Kidney epithelial cell (primary cell): ENCODE measurements at regions not wholly inside any gene's neighbourhood (a gene's known extent, or its start where the extent isn't known, plus 50 kb on each side); places are given as distances from the start of the nearest gene placed in this dataset.

ENCODE experiments used
- DNase-seq: peaks from one replicate; pipeline ENCODE4 v3.0.0-alpha.2; 2010; ENCODE audit warnings: low read depth
- H3K27me3 ChIP-seq: 2 replicates; pipeline ENCODE4 v1.6.0; 2011; ENCODE audit warnings: low read length; ENCODE audit not compliant: control insufficient read depth, insufficient read depth
- H3K36me3 ChIP-seq: 2 replicates; pipeline ENCODE4 v1.5.1; 2011; ENCODE audit warnings: low read length; ENCODE audit not compliant: control insufficient read depth, insufficient read depth
- H3K4me3 ChIP-seq: 2 replicates; pipeline ENCODE4 v1.5.1; 2011; ENCODE audit warnings: low read depth, mild to moderate bottlenecking, control low read depth, low read length
- TF ChIP-seq, protein P1 (sequence below): IDR thresholded peaks from 2 replicates; pipeline ENCODE4 v1.5.1; 2011; ENCODE audit warnings: mild to moderate bottlenecking, moderate library complexity, low read length, control low read depth, inconsistent platforms; ENCODE audit not compliant: insufficient read depth, poor library complexity, severe bottlenecking

DNA sequence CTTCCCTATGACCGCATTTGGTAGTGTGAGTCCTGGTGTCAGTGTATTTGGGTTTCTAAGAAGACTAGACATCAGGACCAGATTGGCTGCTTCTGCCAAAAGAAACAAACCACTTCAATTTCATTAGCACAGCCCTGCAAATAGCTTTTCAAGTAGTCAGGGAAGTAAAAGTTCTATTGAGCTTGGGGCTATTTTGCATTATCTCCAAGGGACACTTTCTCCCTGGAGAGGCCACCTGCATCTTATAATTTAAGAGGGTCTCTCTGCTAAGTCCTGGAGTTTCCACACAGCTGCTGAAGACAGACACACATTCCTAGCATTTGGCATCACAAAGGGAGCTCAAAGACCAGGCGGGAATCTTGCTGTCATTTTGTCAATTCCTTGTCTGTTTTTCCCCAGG is 141.2 kb downstream of the BMP2 start:
- no peaks in the 10 kb centered on the region for H3K27me3 ChIP-seq
- H3K36me3 ChIP-seq: no peaks in the 10 kb centered on the region
- no peak overlapping the region for H3K4me3 ChIP-seq
- TF ChIP-seq, protein P1, sequence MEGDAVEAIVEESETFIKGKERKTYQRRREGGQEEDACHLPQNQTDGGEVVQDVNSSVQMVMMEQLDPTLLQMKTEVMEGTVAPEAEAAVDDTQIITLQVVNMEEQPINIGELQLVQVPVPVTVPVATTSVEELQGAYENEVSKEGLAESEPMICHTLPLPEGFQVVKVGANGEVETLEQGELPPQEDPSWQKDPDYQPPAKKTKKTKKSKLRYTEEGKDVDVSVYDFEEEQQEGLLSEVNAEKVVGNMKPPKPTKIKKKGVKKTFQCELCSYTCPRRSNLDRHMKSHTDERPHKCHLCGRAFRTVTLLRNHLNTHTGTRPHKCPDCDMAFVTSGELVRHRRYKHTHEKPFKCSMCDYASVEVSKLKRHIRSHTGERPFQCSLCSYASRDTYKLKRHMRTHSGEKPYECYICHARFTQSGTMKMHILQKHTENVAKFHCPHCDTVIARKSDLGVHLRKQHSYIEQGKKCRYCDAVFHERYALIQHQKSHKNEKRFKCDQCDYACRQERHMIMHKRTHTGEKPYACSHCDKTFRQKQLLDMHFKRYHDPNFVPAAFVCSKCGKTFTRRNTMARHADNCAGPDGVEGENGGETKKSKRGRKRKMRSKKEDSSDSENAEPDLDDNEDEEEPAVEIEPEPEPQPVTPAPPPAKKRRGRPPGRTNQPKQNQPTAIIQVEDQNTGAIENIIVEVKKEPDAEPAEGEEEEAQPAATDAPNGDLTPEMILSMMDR: no peak
- no peak for DNase-seq

DNA sequence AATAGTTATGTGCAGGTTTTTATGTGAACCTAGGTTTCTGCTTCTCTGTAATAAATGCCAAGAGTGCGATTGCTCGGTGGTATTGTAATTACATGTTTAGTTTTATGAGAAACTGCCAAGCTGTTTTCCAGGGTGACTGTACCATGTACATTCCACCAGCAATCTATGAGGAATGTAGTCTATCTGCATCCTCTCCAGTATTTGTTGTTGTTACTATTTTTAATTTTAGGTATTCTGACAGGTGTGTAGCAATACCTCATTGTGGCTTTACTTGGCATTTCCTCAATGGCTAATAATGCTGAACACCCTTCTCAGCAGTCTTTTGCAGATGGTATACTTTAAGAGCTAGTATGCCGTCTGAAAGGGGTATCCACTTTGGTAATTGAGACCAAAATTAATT is 142.1 kb downstream of the BMP2 start:
- no peak overlapping the region for H3K4me3 ChIP-seq
- DNase-seq: no peak
- TF ChIP-seq, protein P1: no peak
- H3K36me3 ChIP-seq: no peaks in the 10 kb centered on the region
- H3K27me3 ChIP-seq: no peaks in the 10 kb centered on the region

DNA sequence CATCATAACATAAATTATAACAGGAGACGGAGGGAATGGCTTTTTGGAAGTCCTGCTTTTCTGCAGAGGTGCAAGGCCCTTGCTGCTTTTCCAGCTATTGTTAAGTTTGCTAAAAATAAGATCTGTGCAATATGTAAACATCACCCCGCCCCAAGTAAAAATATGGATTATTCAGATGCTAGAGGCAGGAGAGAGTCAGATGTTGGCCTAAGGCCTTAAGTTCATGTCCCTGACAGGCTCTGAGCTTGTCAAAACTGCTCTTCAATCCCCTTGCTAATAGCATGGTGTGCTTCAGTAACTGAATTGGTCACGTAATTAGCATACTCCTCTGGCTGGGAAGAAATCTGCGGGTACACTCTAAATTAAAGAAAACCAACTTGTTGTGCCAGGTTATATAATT is 147.5 kb downstream of the BMP2 start:
- no peak for DNase-seq
- no peaks in the 10 kb centered on the region for H3K36me3 ChIP-seq

DNA sequence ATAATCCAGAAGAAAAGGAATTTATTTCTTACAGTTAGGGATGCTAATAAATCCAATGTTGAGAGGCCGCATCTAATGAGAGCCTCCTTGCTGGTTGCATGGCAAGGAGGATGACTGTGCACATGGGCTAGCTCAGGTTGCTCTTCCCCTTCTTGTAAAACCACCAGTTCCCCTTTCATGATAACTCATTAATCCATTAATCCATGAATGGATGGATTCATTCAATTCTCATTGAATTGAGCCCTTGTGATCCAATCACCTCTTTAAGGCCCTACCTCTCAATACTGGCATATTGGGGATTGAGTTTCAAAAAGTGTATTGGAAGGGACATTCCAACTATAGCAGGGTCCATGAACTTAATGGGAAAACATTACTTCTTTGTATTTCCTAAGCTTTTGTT is 149.5 kb downstream of the BMP2 start:
- Histone ChIP-seq H3K27me3 (no peaks in the 10 kb centered on the region), H3K36me3 (no peaks in the 10 kb centered on the region), H3K4me3 (no peak overlapping the region)
- TF ChIP-seq, protein P1: no peak
- no peak for DNase-seq

More for the DNA sequence above, 147.5 kb downstream of the BMP2 start:
- Histone ChIP-seq H3K27me3 (no peaks in the 10 kb centered on the region), H3K4me3 (no peak overlapping the region)
- TF ChIP-seq, protein P1: no peak

DNA sequence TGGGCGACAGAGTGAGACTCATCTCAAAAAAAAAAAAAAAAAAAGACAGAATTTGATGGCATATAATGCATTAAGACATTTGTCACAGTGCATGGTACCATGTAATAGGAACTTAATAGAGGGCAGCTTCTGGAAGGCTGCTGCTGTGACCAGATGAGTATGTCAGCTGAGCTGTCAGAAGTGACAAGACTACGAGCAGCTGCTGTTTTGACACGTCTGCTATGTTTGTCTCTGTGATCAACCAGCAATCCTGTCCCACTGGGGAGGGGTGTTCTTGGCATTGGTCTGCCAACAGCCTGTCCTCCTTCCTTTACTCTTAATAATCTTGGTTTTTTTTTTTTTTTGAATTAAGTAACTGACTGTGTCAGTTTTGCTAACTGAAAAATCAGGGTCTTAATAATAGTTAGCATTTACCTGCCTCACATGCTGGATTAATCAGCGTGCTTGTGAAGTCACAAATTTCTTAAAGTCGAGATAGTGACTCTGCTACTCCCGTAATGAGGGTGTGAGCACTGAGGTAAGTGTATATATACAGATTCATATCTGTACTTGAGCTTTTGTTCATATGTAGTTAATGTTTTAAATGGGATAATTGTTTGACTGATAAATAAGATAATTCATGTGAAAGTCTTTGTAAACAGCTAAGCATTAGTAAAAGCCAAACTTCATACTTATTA is 152.4 kb downstream of the BMP2 start:
- DNase-seq: no peak
- H3K27me3 ChIP-seq: no peaks in the 10 kb centered on the region
- TF ChIP-seq, protein P1: no peak
- no peaks in the 10 kb centered on the region for H3K36me3 ChIP-seq
- H3K4me3 ChIP-seq: no peak overlapping the region

DNA sequence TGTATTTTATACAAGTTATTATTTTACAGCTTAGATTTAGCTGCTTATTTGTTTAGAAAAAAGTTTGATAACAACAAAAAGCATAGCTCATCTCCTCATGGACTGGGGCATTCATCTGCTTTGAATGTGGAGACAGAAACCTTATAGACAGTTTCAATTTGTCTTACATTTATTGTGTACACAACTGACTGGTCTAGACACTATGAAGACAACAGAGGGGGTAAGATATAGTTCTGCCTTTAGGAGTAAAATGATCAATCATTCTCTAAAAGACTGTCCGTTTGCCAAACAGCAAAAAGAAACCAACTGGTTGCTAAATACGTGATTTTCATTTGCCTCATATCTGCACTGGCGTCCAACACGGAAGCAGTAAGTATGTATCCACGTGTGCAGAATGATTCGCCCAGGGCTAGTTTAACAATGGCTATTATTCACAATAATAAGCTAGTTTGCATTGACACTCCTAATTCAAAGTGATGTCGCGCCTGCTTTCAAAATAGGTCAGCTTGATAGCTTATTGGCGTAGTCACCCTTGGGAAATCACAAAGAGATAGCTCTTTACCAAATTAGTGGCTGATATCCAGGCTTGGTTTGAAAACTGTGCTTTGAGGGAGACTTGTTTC is 153.6 kb downstream of the BMP2 start:
- H3K4me3 ChIP-seq: no peak overlapping the region
- DNase-seq: no peak
- H3K36me3 ChIP-seq: no peaks in the 10 kb centered on the region
- TF ChIP-seq, protein P1: no peak
- H3K27me3 ChIP-seq: no peaks in the 10 kb centered on the region
